H9 (cell line): ENCODE measurements at regions not wholly inside any gene's neighbourhood (a gene's known extent, or its start where the extent isn't known, plus 50 kb on each side); places are given as distances from the start of the nearest gene placed in this dataset.

Source experiments
- DNase-seq: peaks from one replicate; pipeline ENCODE4 v3.0.0-alpha.2; 2017
- H2AFZ ChIP-seq: one replicate; pipeline ENCODE4 v1.6.1; 2013; ENCODE audit warnings: mild to moderate bottlenecking, low read length, control low read depth, moderate library complexity
- H2AK5ac ChIP-seq: 2 replicates; pipeline ENCODE4 v1.6.1; 2013; ENCODE audit warnings: low read length, control low read depth, mixed read lengths; ENCODE audit not compliant: insufficient read length
- H2BK120ac ChIP-seq: one replicate; pipeline ENCODE4 v1.6.1; 2013; ENCODE audit warnings: low read depth, mild to moderate bottlenecking, low read length, control low read depth, inconsistent platforms; ENCODE audit not compliant: poor library complexity, severe bottlenecking
- H2BK12ac ChIP-seq: 2 replicates; pipeline ENCODE4 v1.6.1; 2013; ENCODE audit warnings: low read length, control low read depth, mixed read lengths, low read depth; ENCODE audit not compliant: insufficient read length
- H2BK15ac ChIP-seq: 2 replicates; pipeline ENCODE4 v1.6.1; 2013; ENCODE audit warnings: low read depth, low read length, control low read depth
- H2BK20ac ChIP-seq: one replicate; pipeline ENCODE4 v1.6.1; 2013; ENCODE audit warnings: low read depth, mild to moderate bottlenecking, low read length, control low read depth, inconsistent platforms; ENCODE audit not compliant: poor library complexity, severe bottlenecking
- H2BK5ac ChIP-seq: 2 replicates; pipeline ENCODE4 v1.6.1; 2013; ENCODE audit warnings: low read length, control low read depth, mixed read lengths; ENCODE audit not compliant: insufficient read length
- H3K14ac ChIP-seq: 2 replicates; pipeline ENCODE4 v1.6.1; 2013; ENCODE audit warnings: low read length, control low read depth; ENCODE audit not compliant: insufficient read depth
- H3K18ac ChIP-seq: 2 replicates; pipeline ENCODE4 v1.6.1; 2013; ENCODE audit warnings: low read depth, mild to moderate bottlenecking, mixed read lengths, low read length, control low read depth; ENCODE audit not compliant: insufficient read length
- H3K23ac ChIP-seq: 2 replicates; pipeline ENCODE4 v1.6.1; 2013; ENCODE audit warnings: low read length, control low read depth, mixed read lengths, low read depth; ENCODE audit not compliant: insufficient read length
- H3K23me2 ChIP-seq: 2 replicates; pipeline ENCODE4 v1.6.1; 2013; ENCODE audit warnings: low read depth, mild to moderate bottlenecking, mixed read lengths, low read length, control low read depth; ENCODE audit not compliant: insufficient read length, poor library complexity, severe bottlenecking
- H3K27ac ChIP-seq: 2 replicates; pipeline ENCODE4 v1.5.1; 2013; ENCODE audit warnings: low read length, control low read depth, mixed read lengths, low read depth; ENCODE audit not compliant: insufficient read length
- H3K27me3 ChIP-seq: 2 replicates; pipeline ENCODE4 v1.6.1; 2013; ENCODE audit warnings: low read length, control low read depth, inconsistent platforms; ENCODE audit not compliant: insufficient read depth
- H3K4ac ChIP-seq: 2 replicates; pipeline ENCODE4 v1.6.1; 2013; ENCODE audit warnings: low read depth, mild to moderate bottlenecking, control low read depth, inconsistent platforms, low read length, moderate library complexity
- H3K4me1 ChIP-seq: 2 replicates; pipeline ENCODE4 v1.6.1; 2013; ENCODE audit warnings: low read length, control low read depth, inconsistent platforms; ENCODE audit not compliant: insufficient read depth
- H3K4me2 ChIP-seq: 2 replicates; pipeline ENCODE4 v1.6.1; 2013; ENCODE audit warnings: low read length, control low read depth, mixed read lengths; ENCODE audit not compliant: insufficient read length, insufficient read depth
- H3K56ac ChIP-seq: 2 replicates; pipeline ENCODE4 v1.6.1; 2013; ENCODE audit warnings: low read depth, mild to moderate bottlenecking, mixed read lengths, low read length, control low read depth; ENCODE audit not compliant: insufficient read length
- H3K79me1 ChIP-seq: 2 replicates; pipeline ENCODE4 v1.6.1; 2013; ENCODE audit warnings: low read depth, mild to moderate bottlenecking, moderate library complexity, low read length, control low read depth, inconsistent platforms; ENCODE audit not compliant: insufficient read depth, poor library complexity, severe bottlenecking
- H3K79me2 ChIP-seq: 2 replicates; pipeline ENCODE4 v1.6.1; 2013; ENCODE audit warnings: low read length, control low read depth, inconsistent platforms; ENCODE audit not compliant: insufficient read depth
- H3K9ac ChIP-seq: 2 replicates; pipeline ENCODE4 v1.6.1; 2013; ENCODE audit warnings: low read length, control low read depth, mixed read lengths; ENCODE audit not compliant: insufficient read length; ENCODE audit errors: extremely low read depth
- H3K9me3 ChIP-seq: one replicate; pipeline ENCODE4 v1.6.1; 2013; ENCODE audit warnings: low read depth, low read length, inconsistent platforms; ENCODE audit not compliant: control insufficient read depth
- H3T11ph ChIP-seq: one replicate; pipeline ENCODE4 v1.6.1; 2013; ENCODE audit warnings: mild to moderate bottlenecking, low read length, control low read depth, inconsistent platforms
- H4K20me1 ChIP-seq: one replicate; pipeline ENCODE4 v1.6.1; 2013; ENCODE audit not compliant: control insufficient read depth, insufficient read length, insufficient read depth
- H4K5ac ChIP-seq: 2 replicates; pipeline ENCODE4 v1.6.1; 2013; ENCODE audit warnings: low read depth, mild to moderate bottlenecking, mixed read lengths, low read length, control low read depth; ENCODE audit not compliant: insufficient read length
- H4K8ac ChIP-seq: replicated peaks from 2 replicates; pipeline ENCODE4 v1.6.1; 2013; ENCODE audit warnings: low read length, control low read depth, mixed read lengths, low read depth; ENCODE audit not compliant: insufficient read length
- H4K91ac ChIP-seq: 2 replicates; pipeline ENCODE4 v1.6.1; 2013; ENCODE audit warnings: low read depth, mild to moderate bottlenecking, moderate library complexity, mixed read lengths, low read length, control low read depth; ENCODE audit not compliant: insufficient read length
- H3K27ac Mint-ChIP-seq, 3 experiments: 2 replicates in 2 of 3; 3 replicates in 1 of 3; pipeline ENCODE4 v1.8.0; 2020 to 2021; ENCODE audit warnings: mixed read lengths in 3 of 3, mild to moderate bottlenecking in 1 of 3, moderate library complexity in 1 of 3
- H3K27me3 Mint-ChIP-seq: 2 replicates; pipeline ENCODE4 v1.8.0; 2021; ENCODE audit warnings: low read depth, mild to moderate bottlenecking, moderate library complexity, mixed read lengths
- H3K36me3 Mint-ChIP-seq, 3 experiments: 2 replicates in 2 of 3; 3 replicates in 1 of 3; pipeline ENCODE4 v1.8.0; 2020 to 2021; ENCODE audit warnings: low read depth in 3 of 3, mixed read lengths in 3 of 3; ENCODE audit not compliant: insufficient read depth in 1 of 3
- H3K4me1 Mint-ChIP-seq, 2 experiments: 2 replicates each; pipeline ENCODE4 v1.8.0; 2020; ENCODE audit warnings: mixed read lengths in 2 of 2
- H3K4me3 Mint-ChIP-seq, 2 experiments: 2 replicates in 1 of 2; 3 replicates in 1 of 2; pipeline ENCODE4 v1.8.0; 2020 to 2021; ENCODE audit warnings: mild to moderate bottlenecking in 2 of 2, mixed read lengths in 2 of 2, moderate library complexity in 1 of 2
- H3K9me3 Mint-ChIP-seq, 2 experiments: 2 replicates in 1 of 2; 3 replicates in 1 of 2; pipeline ENCODE4 v1.8.0; 2020; ENCODE audit warnings: mild to moderate bottlenecking in 2 of 2, mixed read lengths in 2 of 2, moderate library complexity in 1 of 2
- WGBS: extraction: QIAGEN DNeasy Blood & Tissue Kit; methylation state at CpG from one replicate; pipeline ENCODE4 v1.1.7; 2013; ENCODE audit warnings: missing lambda C conversion rate, low lambda C conversion rate, mixed read lengths; ENCODE audit not compliant: insufficient read length; ENCODE audit errors: extremely low coverage; 5-methylcytosine and 5-hydroxymethylcytosine counted together
- TF ChIP-seq, protein P1 (sequence below): fragments of 200-600 bp; sonication (generic); conservative IDR thresholded peaks from 3 replicates; pipeline ENCODE4 v1.8.0; 2021; ENCODE audit warnings: antibody characterized with exemption, mild to moderate bottlenecking

DNA sequence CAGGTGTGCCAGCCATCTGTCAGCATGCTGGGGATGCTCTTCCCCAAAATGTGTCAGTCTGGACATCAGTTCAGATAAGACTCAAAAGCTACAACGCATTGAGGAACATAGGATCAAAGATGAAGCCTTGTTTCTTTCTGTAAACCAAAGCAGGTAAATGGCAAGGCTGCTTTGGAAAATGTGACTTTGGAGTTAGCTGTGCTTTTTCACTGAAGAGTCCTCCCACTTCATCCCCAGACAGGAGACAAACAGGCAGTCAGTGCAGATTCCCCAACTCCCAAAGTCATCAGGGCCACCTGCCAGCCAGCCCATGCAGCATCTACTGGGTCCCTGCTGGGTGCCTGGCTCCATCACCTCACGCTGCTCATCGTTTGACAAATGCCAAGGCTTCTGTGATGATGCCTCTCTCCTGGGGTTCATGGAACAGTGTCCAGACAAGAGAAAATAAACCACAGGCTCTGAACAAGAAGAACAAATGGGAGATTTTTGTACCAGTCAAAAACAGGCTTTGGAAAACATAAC, 205.0 kb upstream of the BTBD3 start:
- no peak overlapping the region for H3K9ac ChIP-seq
- no peak overlapping the region for H4K5ac ChIP-seq
- H2AK5ac ChIP-seq, result no peak overlapping the region
- Mint-ChIP-seq H3K36me3 (peaks cover 0 to 6% (median 5%) of the 10 kb centered on the region in 3 experiments; a peak in 3 of 7 replicates), H3K4me1 (peaks cover 23 to 26% of the 10 kb centered on the region in 2 experiments), H3K27me3 (no peaks in the 10 kb centered on the region; the same call in 1 of the 2 replicates), H3K27ac (no peak overlapping the region), H3K9me3 (peaks cover 7 to 9% of the 10 kb centered on the region in 2 experiments; a peak in 3 of 5 replicates), H3K4me3 (no peak overlapping the region)
- no peak overlapping the region for H3K56ac ChIP-seq
- H4K8ac ChIP-seq, result no peak overlapping the region
- no peak overlapping the region for H3K4me2 ChIP-seq
- no peak for DNase-seq
- no CpG with 5 or more reads among the region's 3 CpGs for whole genome bisulfite sequencing
- TF ChIP-seq, protein P1, sequence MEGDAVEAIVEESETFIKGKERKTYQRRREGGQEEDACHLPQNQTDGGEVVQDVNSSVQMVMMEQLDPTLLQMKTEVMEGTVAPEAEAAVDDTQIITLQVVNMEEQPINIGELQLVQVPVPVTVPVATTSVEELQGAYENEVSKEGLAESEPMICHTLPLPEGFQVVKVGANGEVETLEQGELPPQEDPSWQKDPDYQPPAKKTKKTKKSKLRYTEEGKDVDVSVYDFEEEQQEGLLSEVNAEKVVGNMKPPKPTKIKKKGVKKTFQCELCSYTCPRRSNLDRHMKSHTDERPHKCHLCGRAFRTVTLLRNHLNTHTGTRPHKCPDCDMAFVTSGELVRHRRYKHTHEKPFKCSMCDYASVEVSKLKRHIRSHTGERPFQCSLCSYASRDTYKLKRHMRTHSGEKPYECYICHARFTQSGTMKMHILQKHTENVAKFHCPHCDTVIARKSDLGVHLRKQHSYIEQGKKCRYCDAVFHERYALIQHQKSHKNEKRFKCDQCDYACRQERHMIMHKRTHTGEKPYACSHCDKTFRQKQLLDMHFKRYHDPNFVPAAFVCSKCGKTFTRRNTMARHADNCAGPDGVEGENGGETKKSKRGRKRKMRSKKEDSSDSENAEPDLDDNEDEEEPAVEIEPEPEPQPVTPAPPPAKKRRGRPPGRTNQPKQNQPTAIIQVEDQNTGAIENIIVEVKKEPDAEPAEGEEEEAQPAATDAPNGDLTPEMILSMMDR, result no peak
- H3K23ac ChIP-seq, result no peak overlapping the region
- no peak overlapping the region for H2BK120ac ChIP-seq
- H3K23me2 ChIP-seq, result no peaks in the 10 kb centered on the region
- no peaks in the 10 kb centered on the region for H3K27me3 ChIP-seq
- no peak overlapping the region for H3K27ac ChIP-seq
- no peak overlapping the region for H2BK5ac ChIP-seq
- H2BK12ac ChIP-seq, result no peak overlapping the region
- H4K91ac ChIP-seq, result no peak overlapping the region
- H3T11ph ChIP-seq, result no peak overlapping the region
- H4K20me1 ChIP-seq, result no peaks in the 10 kb centered on the region
- no peaks in the 10 kb centered on the region for H3K9me3 ChIP-seq
- H3K4ac ChIP-seq, result no peak overlapping the region
- no peak overlapping the region for H2BK20ac ChIP-seq
- H2BK15ac ChIP-seq, result no peak overlapping the region
- no peak overlapping the region for H3K14ac ChIP-seq
- no peaks in the 10 kb centered on the region for H3K79me2 ChIP-seq
- no peak overlapping the region for H3K18ac ChIP-seq
- H3K79me1 ChIP-seq, result no peaks in the 10 kb centered on the region
- H2AFZ ChIP-seq, result no peak overlapping the region
- H3K4me1 ChIP-seq, result peaks cover 3% of the 10 kb centered on the region; the same call in 1 of the 2 replicates
